A549 (cell line): ENCODE measurements at regions not wholly inside any gene's neighbourhood (a gene's known extent, or its start where the extent isn't known, plus 50 kb on each side); places are given as distances from the start of the nearest gene placed in this dataset.
"Not testable (repeated sequence)": the region's sequence is repeated elsewhere in the genome, so short reads cannot be mapped to it uniquely, and the experiment has no call there.

Experiments
- JUNB ChIP-seq: fragments of >200 bp; sonication (Bioruptor Twin); formaldehyde crosslinking; IDR thresholded peaks from 2 replicates; pipeline ENCODE4 v1.6.1; 2016
- MAX ChIP-seq: IDR thresholded peaks from 2 replicates; pipeline ENCODE4 v1.6.1; 2012
- MAZ ChIP-seq: fragments of 150-350 bp; IDR thresholded peaks from 2 replicates; pipeline ENCODE4 v1.6.1; 2014; ENCODE audit warnings: antibody characterized with exemption, low read depth, low read length, borderline replicate concordance
- MYC ChIP-seq: IDR thresholded peaks from 2 replicates; pipeline ENCODE4 v1.6.1; 2012; ENCODE audit warnings: mild to moderate bottlenecking, inconsistent platforms, low read length, improper control_type of control experiment, borderline replicate concordance
- POLR2A ChIP-seq: IDR thresholded peaks from 2 replicates; pipeline ENCODE4 v1.6.1; 2012; ENCODE audit warnings: mild to moderate bottlenecking, low read length
- RAD21 ChIP-seq, 2 experiments: fragments of >200 bp in 1 of 2; sonication (Bioruptor Twin) in 1 of 2; formaldehyde crosslinking in 1 of 2; IDR thresholded peaks in 1 of 2; conservative IDR thresholded peaks in 1 of 2; 2 replicates in 1 of 2; 3 replicates in 1 of 2; pipeline ENCODE4 v1.6.1; 2012 to 2018; ENCODE audit warnings: inconsistent platforms in 1 of 2
- USF2 ChIP-seq: fragments of 450-650 bp; IDR thresholded peaks from 2 replicates; pipeline ENCODE4 v1.6.1; 2014; ENCODE audit warnings: antibody characterized with exemption
- TF ChIP-seq, protein P1 (sequence below): fragments of >200 bp; sonication (Bioruptor Twin); formaldehyde crosslinking; IDR thresholded peaks from 3 replicates; pipeline ENCODE4 v1.5.1; 2016

- TF ChIP-seq RAD21 (conservative IDR thresholded peaks at IDR 0.05 in 1 of 2, IDR thresholded peaks at IDR 0.05 in 1 of 2); MAX; MAZ; POLR2A; JUNB; MYC; USF2: not testable (repeated sequence)
- TF ChIP-seq, protein P1, sequence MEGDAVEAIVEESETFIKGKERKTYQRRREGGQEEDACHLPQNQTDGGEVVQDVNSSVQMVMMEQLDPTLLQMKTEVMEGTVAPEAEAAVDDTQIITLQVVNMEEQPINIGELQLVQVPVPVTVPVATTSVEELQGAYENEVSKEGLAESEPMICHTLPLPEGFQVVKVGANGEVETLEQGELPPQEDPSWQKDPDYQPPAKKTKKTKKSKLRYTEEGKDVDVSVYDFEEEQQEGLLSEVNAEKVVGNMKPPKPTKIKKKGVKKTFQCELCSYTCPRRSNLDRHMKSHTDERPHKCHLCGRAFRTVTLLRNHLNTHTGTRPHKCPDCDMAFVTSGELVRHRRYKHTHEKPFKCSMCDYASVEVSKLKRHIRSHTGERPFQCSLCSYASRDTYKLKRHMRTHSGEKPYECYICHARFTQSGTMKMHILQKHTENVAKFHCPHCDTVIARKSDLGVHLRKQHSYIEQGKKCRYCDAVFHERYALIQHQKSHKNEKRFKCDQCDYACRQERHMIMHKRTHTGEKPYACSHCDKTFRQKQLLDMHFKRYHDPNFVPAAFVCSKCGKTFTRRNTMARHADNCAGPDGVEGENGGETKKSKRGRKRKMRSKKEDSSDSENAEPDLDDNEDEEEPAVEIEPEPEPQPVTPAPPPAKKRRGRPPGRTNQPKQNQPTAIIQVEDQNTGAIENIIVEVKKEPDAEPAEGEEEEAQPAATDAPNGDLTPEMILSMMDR = not testable (repeated sequence)
These were observed 1069.3 kb downstream of the CDH9 start for GRCh38 chr5:25969042-25969441.
